D721Med (cell line): ENCODE measurements at regions not wholly inside any gene's neighbourhood (a gene's known extent, or its start where the extent isn't known, plus 50 kb on each side); places are given as distances from the start of the nearest gene placed in this dataset.
A peak's percentile ranks its signal among the peaks of the same experiment; 100 is the strongest.

Source experiments
- DNase-seq: peaks from one replicate; pipeline ENCODE4 v3.0.0; 2011; ENCODE audit warnings: low spot score; ENCODE audit not compliant: insufficient read length
- FAIRE-seq: peaks from 2 replicates; lab custom pipeline; 2011; peaks lifted over from hg19 to GRCh38; lab: Jason Lieb, UNC
- TF ChIP-seq, protein P1 (sequence below): IDR thresholded peaks from 2 replicates; pipeline ENCODE4 v1.5.1; 2012; ENCODE audit warnings: mild to moderate bottlenecking, control low read depth; ENCODE audit not compliant: insufficient read depth; ENCODE audit errors: missing control alignments

DNA sequence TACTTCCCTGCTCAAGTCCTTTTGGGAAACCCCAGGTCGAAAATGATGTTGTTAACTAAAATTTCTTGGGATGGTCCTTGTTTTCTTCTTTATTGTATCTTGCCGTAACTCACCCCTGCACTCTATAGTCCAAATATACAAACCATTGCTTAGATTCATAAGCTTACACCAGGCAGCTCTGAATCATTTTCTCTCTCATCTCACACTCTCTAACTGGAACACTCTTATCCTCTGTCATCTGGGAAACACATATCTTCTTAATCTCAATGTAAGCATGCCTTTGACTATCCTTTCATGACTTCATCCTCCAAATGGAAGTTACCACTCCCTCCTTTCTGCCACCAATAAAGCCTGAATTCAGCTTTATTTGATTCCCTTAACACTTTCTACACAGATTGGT is 175.8 kb upstream of the ANK3 start:
- DNase-seq (no peak), FAIRE-seq (no peak)
- TF ChIP-seq, protein P1, sequence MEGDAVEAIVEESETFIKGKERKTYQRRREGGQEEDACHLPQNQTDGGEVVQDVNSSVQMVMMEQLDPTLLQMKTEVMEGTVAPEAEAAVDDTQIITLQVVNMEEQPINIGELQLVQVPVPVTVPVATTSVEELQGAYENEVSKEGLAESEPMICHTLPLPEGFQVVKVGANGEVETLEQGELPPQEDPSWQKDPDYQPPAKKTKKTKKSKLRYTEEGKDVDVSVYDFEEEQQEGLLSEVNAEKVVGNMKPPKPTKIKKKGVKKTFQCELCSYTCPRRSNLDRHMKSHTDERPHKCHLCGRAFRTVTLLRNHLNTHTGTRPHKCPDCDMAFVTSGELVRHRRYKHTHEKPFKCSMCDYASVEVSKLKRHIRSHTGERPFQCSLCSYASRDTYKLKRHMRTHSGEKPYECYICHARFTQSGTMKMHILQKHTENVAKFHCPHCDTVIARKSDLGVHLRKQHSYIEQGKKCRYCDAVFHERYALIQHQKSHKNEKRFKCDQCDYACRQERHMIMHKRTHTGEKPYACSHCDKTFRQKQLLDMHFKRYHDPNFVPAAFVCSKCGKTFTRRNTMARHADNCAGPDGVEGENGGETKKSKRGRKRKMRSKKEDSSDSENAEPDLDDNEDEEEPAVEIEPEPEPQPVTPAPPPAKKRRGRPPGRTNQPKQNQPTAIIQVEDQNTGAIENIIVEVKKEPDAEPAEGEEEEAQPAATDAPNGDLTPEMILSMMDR = no peak

DNA sequence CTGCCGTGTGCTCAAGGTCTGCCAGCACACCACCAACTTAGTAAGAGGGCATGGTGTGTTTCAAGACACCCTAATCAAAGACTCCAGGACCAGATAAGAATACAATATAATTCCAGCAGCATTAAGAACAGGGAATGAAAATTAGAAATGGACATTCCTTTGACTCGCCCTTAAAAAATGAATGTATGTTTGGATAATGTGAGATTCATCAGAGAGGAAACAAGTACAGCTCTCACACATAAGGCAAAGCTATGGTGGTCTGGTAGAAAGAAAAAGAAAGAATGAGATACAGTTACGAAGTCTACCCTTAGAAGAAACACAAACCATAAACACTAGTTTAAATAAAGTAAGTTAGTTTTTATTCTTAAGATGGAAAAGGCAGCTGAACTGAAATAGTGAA is 174.8 kb upstream of the ANK3 start:
- FAIRE-seq (no peak), DNase-seq (no peak)
- TF ChIP-seq, protein P1 = no peak

DNA sequence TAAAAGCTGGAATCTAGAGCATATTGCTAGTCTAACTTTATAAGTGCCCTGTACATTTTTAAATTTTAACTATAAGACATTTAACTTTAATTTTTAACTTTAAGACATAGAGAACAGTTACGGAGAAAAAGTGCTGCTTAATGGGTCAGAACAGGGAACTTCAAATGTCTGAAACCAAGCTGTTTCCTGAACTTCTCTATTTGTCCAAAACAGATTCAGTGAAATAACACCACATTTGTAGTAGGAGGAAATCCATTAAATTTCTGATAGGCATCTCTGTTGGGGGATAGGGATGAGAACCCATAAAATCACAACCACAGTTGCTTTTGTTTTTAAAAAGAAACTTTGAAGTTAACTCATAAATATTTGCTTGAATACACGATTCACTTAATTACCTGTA is 170.8 kb upstream of the ANK3 start:
- DNase-seq (no peak), FAIRE-seq (no peak)
- TF ChIP-seq, protein P1 = no peak

DNA sequence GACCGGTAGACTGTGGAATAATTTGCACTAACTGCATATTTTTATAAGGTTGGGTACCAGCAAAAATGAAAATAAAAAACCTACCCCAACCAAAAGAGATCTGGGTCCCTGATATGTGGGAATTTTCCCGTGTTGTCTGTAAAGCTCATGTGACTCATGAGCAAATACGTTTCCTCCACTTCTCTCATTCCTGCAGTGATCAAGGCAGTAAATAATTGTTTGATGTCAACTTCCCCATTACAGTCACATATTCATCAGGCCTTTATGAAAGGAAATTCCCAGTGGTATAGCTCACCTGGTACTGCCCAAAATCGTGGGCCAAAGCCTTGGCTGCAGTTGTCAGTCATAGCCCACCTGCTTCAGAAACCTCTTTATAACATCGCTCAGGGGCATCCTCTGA is 166.0 kb upstream of the ANK3 start:
- DNase-seq (no peak), FAIRE-seq (no peak)
- TF ChIP-seq, protein P1 = no peak

DNA sequence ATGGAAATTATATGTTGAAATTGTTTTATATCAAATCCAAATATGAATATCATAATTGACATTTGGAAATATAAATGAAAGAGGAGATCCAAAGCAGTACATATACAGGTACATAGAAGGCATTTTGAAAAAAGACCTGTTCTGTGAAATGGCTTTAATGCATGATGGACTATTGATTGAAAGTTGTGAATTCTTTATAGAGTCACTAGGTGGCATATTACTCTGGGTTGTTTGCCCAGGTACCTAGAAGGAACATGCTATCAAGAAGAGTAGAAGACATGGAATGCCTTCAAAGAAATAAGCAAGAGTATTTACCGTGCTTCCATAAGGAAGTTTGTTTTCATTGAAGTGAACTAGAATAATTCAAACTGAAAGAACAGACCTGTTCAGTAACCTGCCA is 160.0 kb upstream of the ANK3 start:
- DNase-seq (no peak), FAIRE-seq (peak; percentile 90)
- TF ChIP-seq, protein P1 = peak; percentile 39

DNA sequence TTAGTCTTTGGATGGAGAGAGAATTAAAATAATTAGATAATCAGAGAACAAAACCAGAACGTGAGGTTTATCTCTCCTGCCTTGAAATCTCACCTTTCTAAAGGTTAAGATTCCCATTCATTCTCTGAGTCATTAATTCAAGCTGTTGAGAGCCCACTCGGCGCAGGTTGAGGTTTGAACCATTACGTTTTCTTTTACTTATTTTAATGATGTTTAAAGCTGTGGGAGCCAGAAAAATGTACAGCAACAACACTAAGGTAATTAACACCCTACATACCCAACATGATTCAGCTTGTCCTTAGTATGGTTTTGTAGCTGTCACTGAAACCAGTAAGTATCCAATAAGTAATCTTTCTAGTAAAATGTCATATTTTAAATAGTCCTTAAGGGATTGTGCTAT is 153.0 kb upstream of the ANK3 start:
- DNase-seq (no peak), FAIRE-seq (no peak)
- TF ChIP-seq, protein P1 = no peak

DNA sequence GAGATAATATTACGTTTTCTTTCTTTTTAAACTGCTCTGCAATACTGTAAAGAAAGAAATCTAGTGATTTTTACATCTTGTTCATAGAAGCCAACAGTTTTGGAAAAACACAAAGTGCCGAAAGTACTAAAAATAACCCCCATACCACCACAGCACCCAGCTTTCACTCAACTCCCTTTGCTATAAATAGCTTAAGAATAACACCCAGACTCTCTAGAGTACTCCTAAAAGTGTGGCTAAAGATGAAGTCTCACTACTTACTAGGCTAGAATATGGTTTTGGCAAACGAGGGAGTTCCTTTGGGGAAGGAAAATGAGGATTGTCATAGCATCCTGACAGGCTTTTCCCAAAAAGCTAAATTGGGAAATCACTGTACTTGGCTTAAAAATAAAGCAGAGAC is 151.8 kb upstream of the ANK3 start:
- FAIRE-seq (no peak), DNase-seq (no peak)
- TF ChIP-seq, protein P1 = no peak
